Mesendoderm (in vitro differentiated cells): ENCODE measurements at regions not wholly inside any gene's neighbourhood (a gene's known extent, or its start where the extent isn't known, plus 50 kb on each side); places are given as distances from the start of the nearest gene placed in this dataset.
"Not testable (repeated sequence)": the region's sequence is repeated elsewhere in the genome, so short reads cannot be mapped to it uniquely, and the experiment has no call there.

ENCODE experiments used
- DNase-seq: peaks from one replicate; pipeline ENCODE4 v3.0.0; 2013
- H2AK5ac ChIP-seq: 2 replicates; pipeline ENCODE4 v1.6.1; 2013; ENCODE audit warnings: low read length, inconsistent platforms
- H2BK120ac ChIP-seq: 2 replicates; pipeline ENCODE4 v1.6.1; 2013; ENCODE audit warnings: low read depth, mild to moderate bottlenecking, low read length, moderate library complexity, mixed read lengths
- H2BK15ac ChIP-seq: replicated peaks from 2 replicates; pipeline ENCODE4 v1.6.1; 2013; ENCODE audit warnings: low read depth, mild to moderate bottlenecking, moderate library complexity
- H2BK5ac ChIP-seq: 2 replicates; pipeline ENCODE4 v1.6.1; 2013; ENCODE audit warnings: low read length, inconsistent platforms
- H3K18ac ChIP-seq: 2 replicates; pipeline ENCODE4 v1.6.1; 2013; ENCODE audit warnings: mild to moderate bottlenecking, low read length, mixed read lengths
- H3K23ac ChIP-seq: one replicate; pipeline ENCODE4 v1.6.1; 2013; ENCODE audit warnings: low read length
- H3K27ac ChIP-seq: 2 replicates; pipeline ENCODE4 v1.5.1; 2013; ENCODE audit warnings: low read depth, mild to moderate bottlenecking, inconsistent platforms, low read length, moderate library complexity
- H3K27me3 ChIP-seq: 2 replicates; pipeline ENCODE4 v1.6.1; 2013; ENCODE audit warnings: low read length, control low read depth, mild to moderate bottlenecking, inconsistent platforms; ENCODE audit not compliant: insufficient read depth, poor library complexity
- H3K36me3 ChIP-seq: 2 replicates; pipeline ENCODE4 v1.6.1; 2013; ENCODE audit warnings: low read length, inconsistent platforms; ENCODE audit not compliant: control insufficient read depth, insufficient read depth
- H3K4ac ChIP-seq: one replicate; pipeline ENCODE4 v1.6.1; 2013; ENCODE audit warnings: low read depth, mild to moderate bottlenecking, low read length, moderate library complexity
- H3K4me1 ChIP-seq: 2 replicates; pipeline ENCODE4 v1.6.1; 2013; ENCODE audit warnings: low read depth, low read length, inconsistent platforms; ENCODE audit not compliant: control insufficient read depth
- H3K4me2 ChIP-seq: 2 replicates; pipeline ENCODE4 v1.6.1; 2013; ENCODE audit warnings: low read length
- H3K4me3 ChIP-seq: 2 replicates; pipeline ENCODE4 v1.5.1; 2013; ENCODE audit warnings: mild to moderate bottlenecking, low read length
- H3K56ac ChIP-seq: one replicate; pipeline ENCODE4 v1.6.1; 2013; ENCODE audit warnings: low read length
- H3K79me1 ChIP-seq: 2 replicates; pipeline ENCODE4 v1.6.1; 2013; ENCODE audit warnings: low read length, inconsistent platforms
- H3K79me2 ChIP-seq: 2 replicates; pipeline ENCODE4 v1.6.1; 2013; ENCODE audit warnings: mild to moderate bottlenecking, low read length; ENCODE audit not compliant: control insufficient read depth, insufficient read depth
- H3K9ac ChIP-seq: 2 replicates; pipeline ENCODE4 v1.6.1; 2013; ENCODE audit warnings: low read length, inconsistent platforms
- H4K5ac ChIP-seq: one replicate; pipeline ENCODE4 v1.6.1; 2013; ENCODE audit warnings: low read length
- H4K8ac ChIP-seq: one replicate; pipeline ENCODE4 v1.6.1; 2013; ENCODE audit warnings: low read depth, mild to moderate bottlenecking, control low read depth, low read length, moderate library complexity
- WGBS: extraction: QIAGEN DNeasy Blood & Tissue Kit; methylation state at CpG from one replicate; pipeline ENCODE4 v1.1.7; 2013; ENCODE audit warnings: low lambda C conversion rate, missing lambda C conversion rate; ENCODE audit not compliant: insufficient coverage; ENCODE audit errors: extremely low coverage; 5-methylcytosine and 5-hydroxymethylcytosine counted together

- not testable (repeated sequence) for H3K27ac ChIP-seq, DNase-seq, H3K27me3 ChIP-seq, H4K5ac ChIP-seq, H3K79me2 ChIP-seq, H3K4me2 ChIP-seq, H3K36me3 ChIP-seq, H3K4me1 ChIP-seq, H4K8ac ChIP-seq, H2AK5ac ChIP-seq, H3K9ac ChIP-seq, H2BK5ac ChIP-seq, H3K23ac ChIP-seq, H2BK15ac ChIP-seq, H3K4ac ChIP-seq, H3K4me3 ChIP-seq, H3K79me1 ChIP-seq, H2BK120ac ChIP-seq, H3K18ac ChIP-seq, H3K56ac ChIP-seq
- no CpG with 5 or more reads among the region's 4 CpGs for WGBS
Observed at GRCh38 chrX:138880293-138880692, 168.8 kb upstream of the FGF13 start.

DNA sequence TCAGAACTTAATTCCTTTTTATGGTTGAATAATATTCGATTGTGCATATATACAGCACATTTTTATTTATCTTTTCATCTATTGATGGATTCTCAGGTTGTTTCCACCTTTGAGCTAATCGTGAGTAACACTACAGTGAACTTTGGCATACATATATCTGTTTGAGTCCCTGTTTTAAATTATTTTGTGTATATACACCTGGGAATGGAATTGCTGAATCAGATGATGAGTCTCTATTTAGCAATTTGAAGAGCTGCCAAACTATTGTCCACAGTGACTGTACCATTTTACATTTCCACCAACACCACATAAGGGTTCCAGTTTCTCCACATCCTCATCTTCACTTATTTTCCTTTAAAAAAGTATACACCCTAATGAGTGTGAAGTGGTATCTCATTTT is 166.2 kb upstream of the FGF13 start:
- Histone ChIP-seq H3K56ac (no peak overlapping the region), H3K23ac (no peak overlapping the region), H3K9ac (no peak overlapping the region), H3K4me3 (no peak overlapping the region), H3K4me2 (no peak overlapping the region), H3K79me1 (no peaks in the 10 kb centered on the region), H3K4ac (no peak overlapping the region), H3K4me1 (no peaks in the 10 kb centered on the region), H2BK5ac (no peak overlapping the region), H3K18ac (no peak overlapping the region), H4K8ac (no peak overlapping the region), H3K27me3 (no peaks in the 10 kb centered on the region), H3K79me2 (no peaks in the 10 kb centered on the region), H2BK120ac (no peak overlapping the region), H3K27ac (no peak overlapping the region), H4K5ac (no peak overlapping the region), H2AK5ac (no peak overlapping the region), H3K36me3 (no peaks in the 10 kb centered on the region), H2BK15ac (no peak overlapping the region)
- no CpG with 5 or more reads among the region's 2 CpGs for WGBS
- DNase-seq: no peak

GRCh38 chrX:138875472-138875871 is 164.0 kb upstream of the FGF13 start:
- no CpG with 5 or more reads among the region's 4 CpGs for WGBS
- Histone ChIP-seq H3K4me2 (no peak overlapping the region), H3K23ac (no peak overlapping the region), H3K36me3 (no peaks in the 10 kb centered on the region), H3K79me2 (no peaks in the 10 kb centered on the region), H3K79me1 (no peaks in the 10 kb centered on the region), H3K27me3 (no peaks in the 10 kb centered on the region), H2AK5ac (no peak overlapping the region), H3K4me3 (no peak overlapping the region), H2BK5ac (no peak overlapping the region), H3K9ac (no peak overlapping the region), H4K8ac (no peak overlapping the region), H3K4me1 (no peaks in the 10 kb centered on the region), H2BK15ac (no peak overlapping the region), H4K5ac (no peak overlapping the region), H3K56ac (no peak overlapping the region), H3K27ac (no peak overlapping the region), H3K18ac (no peak overlapping the region), H2BK120ac (no peak overlapping the region), H3K4ac (no peak overlapping the region)
- DNase-seq: no peak

DNA sequence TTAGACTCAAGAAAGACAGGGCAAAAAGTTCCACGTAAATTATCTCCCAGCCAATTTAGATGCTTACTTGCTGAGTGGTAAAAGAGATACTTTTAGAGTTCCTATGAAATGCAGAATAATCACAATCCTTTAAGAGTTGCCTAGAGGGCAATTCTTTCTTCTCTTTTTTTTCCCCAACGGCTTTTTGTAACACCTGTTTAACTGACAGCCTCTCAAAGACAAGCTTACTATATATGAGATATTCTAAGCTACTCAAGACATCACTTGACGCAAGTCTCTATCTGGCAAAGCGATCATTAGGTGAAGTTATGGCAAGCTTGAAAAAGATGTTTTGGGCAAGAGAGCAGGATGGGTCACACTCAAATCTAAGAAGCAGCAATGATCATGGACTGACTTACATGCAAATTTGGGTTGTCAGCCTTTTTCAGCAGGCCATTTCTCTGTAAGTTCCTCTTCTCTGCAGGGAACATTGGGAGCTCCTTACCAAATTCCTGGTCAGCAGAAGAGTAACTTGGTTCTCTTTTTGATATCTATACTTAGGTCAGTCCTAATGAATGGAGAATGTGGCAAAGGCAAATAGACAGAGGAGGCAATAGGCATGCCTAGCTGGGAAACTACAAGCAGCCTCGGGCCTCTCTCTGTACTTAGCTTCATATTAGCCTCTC is 162.9 kb upstream of the FGF13 start:
- no peak overlapping the region for H2BK15ac ChIP-seq
- H3K4me1 ChIP-seq: no peaks in the 10 kb centered on the region
- no peak overlapping the region for H4K8ac ChIP-seq
- no peaks in the 10 kb centered on the region for H3K36me3 ChIP-seq
- H3K27ac ChIP-seq: no peak overlapping the region
- WGBS: no CpG with 5 or more reads among the region's 5 CpGs
- no peak overlapping the region for H3K56ac ChIP-seq
- no peak overlapping the region for H2BK120ac ChIP-seq
- no peak overlapping the region for H2AK5ac ChIP-seq
- H3K79me1 ChIP-seq: no peaks in the 10 kb centered on the region
- H3K4me3 ChIP-seq: no peak overlapping the region
- H2BK5ac ChIP-seq: no peak overlapping the region
- no peak overlapping the region for H3K23ac ChIP-seq
- H3K9ac ChIP-seq: no peak overlapping the region
- H3K27me3 ChIP-seq: no peaks in the 10 kb centered on the region
- DNase-seq: no peak
- H3K18ac ChIP-seq: no peak overlapping the region
- no peaks in the 10 kb centered on the region for H3K79me2 ChIP-seq
- H4K5ac ChIP-seq: no peak overlapping the region
- no peak overlapping the region for H3K4me2 ChIP-seq
- H3K4ac ChIP-seq: no peak overlapping the region

DNA sequence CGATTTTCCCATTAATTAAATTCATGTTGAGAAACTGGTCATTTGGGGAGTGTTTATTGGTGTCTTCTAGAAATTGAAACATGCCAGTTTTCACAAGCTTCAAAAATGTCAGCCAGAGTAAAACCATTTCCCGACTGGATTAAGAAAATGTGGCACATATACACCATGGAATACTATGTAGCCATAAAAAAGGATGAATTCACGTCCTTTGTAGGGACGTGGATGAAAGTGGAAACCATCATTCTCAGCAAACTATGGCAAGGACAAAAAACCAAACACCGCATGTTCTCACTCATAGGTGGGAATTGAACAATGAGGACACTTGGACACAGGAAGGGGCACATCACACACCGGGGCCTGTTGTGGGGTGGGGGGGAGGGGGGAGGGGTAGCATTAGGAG is 162.1 kb upstream of the FGF13 start:
- H3K4ac ChIP-seq, H3K9ac ChIP-seq, H3K79me2 ChIP-seq, H3K18ac ChIP-seq, H3K23ac ChIP-seq, H3K4me3 ChIP-seq, H3K56ac ChIP-seq, H2AK5ac ChIP-seq, H3K4me1 ChIP-seq, H4K5ac ChIP-seq, H4K8ac ChIP-seq, H3K27ac ChIP-seq, H3K79me1 ChIP-seq, H2BK15ac ChIP-seq, H2BK5ac ChIP-seq, DNase-seq, H3K36me3 ChIP-seq, H3K27me3 ChIP-seq, H2BK120ac ChIP-seq, H3K4me2 ChIP-seq: not testable (repeated sequence)
- no CpG with 5 or more reads among the region's 6 CpGs for WGBS

DNA sequence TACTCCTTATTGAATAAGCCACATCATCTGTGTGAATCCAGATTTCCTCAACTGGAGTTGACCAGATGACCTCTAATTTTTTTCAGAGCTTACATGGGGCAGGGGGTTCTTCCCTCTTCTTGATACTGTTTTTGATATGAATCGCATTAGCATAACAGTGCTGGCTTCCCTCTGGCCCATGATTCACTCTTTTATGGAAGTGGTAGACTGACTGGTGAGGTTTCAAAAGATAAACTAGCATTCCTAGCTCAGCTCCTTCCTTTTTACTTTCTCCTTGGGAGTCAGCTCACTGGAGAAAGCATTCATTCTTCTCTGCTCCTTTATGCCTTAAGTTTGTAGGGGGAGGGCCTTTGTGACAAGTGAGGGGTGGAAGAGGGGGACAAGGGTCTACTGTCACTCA is 161.0 kb upstream of the FGF13 start:
- H3K23ac ChIP-seq: no peak overlapping the region
- H2BK120ac ChIP-seq: no peak overlapping the region
- no peak overlapping the region for H3K27ac ChIP-seq
- H3K4me2 ChIP-seq: no peak overlapping the region
- H2BK15ac ChIP-seq: no peak overlapping the region
- H3K56ac ChIP-seq: no peak overlapping the region
- H4K5ac ChIP-seq: no peak overlapping the region
- no peak overlapping the region for H3K4me3 ChIP-seq
- no peak overlapping the region for H2AK5ac ChIP-seq
- no peak overlapping the region for H3K18ac ChIP-seq
- H3K4ac ChIP-seq: no peak overlapping the region
- no peaks in the 10 kb centered on the region for H3K79me2 ChIP-seq
- no peak overlapping the region for H3K9ac ChIP-seq
- peak; percentile 9 for DNase-seq
- H3K4me1 ChIP-seq: no peaks in the 10 kb centered on the region
- no peaks in the 10 kb centered on the region for H3K27me3 ChIP-seq
- no peaks in the 10 kb centered on the region for H3K79me1 ChIP-seq
- no CpG with 5 or more reads among the region's 1 CpG for WGBS
- no peak overlapping the region for H4K8ac ChIP-seq
- no peak overlapping the region for H2BK5ac ChIP-seq
- H3K36me3 ChIP-seq: no peaks in the 10 kb centered on the region
